HG03442 (cell line): ENCODE measurements at regions not wholly inside any gene's neighbourhood (a gene's known extent, or its start where the extent isn't known, plus 50 kb on each side); places are given as distances from the start of the nearest gene placed in this dataset.
A peak's percentile ranks its signal among the peaks of the same experiment; 100 is the strongest.
"Not testable (repeated sequence)": the region's sequence is repeated elsewhere in the genome, so short reads cannot be mapped to it uniquely, and the experiment has no call there.

Experiments
- ATAC-seq: cut with Tn5 transposase; IDR thresholded peaks from one replicate; pipeline ENCODE4 v1.9.1; 2021; ENCODE audit warnings: mild to moderate bottlenecking, moderate library complexity; ENCODE audit not compliant: unreplicated experiment

DNA sequence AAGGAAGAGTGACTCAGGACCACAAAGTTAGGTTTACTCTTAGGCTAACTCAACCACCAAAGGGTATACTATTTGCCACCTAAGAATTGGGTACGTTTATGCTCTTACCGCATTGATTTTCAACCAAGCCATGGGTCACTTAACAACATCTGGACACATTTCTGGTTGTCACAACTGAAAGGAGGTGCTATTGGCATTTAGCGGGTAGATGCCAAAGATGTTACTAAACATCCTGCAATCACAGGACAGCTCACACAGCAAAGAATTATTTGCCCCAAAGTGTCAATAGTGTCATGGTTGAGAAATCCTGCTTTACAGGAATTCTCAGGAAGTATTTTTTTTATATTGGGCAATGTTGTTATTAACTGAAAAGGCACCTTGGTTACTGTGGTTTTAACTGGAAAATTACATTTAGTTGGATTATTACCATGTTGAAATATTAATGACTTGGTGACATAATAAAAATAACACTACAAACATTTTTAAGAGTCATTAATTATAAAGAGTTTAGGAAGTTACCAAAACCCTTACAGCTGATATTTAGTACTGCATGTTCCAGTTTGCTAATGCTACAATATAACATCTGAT, 185.0 kb upstream of the TMEM196 start:
- no peak for ATAC-seq

DNA sequence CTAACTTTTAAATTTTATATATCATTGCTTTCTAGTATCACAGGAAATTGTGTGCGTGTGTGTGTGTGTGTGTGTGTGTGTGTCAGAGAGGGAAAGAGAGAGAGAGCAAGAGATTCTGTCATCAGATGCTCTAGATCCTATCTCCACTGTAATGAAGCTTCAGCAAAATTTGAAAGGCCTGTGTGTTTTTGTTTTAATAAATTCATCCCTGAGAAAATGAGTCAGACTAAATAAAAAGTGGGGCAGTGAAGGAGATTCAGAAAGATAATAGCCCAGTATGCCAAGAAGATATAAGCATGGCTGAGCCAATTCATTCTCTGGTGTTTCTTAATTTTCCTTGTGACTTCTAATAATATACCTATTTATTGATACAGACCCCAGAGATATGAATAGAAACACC, 184.2 kb upstream of the TMEM196 start:
- no peak for ATAC-seq

DNA sequence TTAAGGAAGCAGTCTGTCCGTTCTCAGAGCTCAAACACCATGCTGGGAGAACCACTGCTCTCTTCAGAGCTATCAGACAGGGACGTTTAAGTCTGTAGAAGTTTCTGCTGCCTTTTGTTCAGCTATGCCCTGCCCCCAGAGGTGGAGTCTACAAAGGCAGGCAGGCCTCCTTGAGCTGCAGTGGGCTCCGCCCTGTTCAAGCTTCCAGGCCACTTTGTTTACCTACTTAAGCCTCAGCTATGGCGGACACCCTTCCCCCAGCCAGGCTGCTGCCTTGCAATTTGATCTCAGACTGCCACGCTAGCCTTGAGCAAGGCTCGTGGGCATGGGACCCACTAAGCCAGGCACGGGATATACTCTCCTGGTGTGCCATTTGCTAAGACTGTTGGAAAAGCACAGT, 180.7 kb upstream of the TMEM196 start:
- not testable (repeated sequence) for ATAC-seq

DNA sequence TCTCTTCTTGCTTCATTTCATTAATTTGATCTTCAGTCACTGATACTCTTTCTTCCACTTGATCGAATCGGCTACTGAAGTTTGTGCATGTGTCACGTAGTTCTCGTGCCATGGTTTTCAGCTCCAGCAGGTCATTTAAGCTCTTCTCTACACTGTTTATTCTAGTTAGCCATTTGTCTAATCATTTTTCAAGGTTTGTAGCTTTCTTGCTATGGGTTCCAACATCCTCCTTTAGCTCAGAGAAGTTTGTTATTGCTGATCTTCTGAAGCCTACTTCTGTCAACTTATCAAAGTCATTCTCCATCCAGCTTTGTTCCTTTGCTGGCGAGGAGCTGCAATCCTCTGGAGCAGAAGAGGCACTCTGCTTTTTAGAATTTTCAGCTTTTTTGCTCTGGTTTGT, 180.0 kb upstream of the TMEM196 start:
- not testable (repeated sequence) for ATAC-seq

DNA sequence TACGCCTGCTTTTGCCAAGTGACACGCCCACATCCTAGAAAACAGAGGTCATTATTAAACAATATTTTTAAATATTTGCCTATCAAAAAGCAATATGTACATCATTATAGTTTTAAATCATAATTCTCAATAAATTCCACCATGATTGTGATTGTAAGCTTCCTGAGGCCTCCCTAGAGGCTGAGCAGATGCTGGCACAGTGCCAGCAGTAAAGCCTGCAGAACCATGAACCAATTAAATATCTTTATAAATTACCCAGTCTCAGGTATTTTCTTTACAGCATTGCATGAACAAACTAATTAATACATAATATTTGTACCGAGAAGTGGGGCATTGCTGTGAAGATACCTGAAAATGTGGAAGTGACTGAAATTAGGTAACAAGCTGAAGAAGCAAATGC, 174.7 kb upstream of the TMEM196 start:
- ATAC-seq, result no peak

DNA sequence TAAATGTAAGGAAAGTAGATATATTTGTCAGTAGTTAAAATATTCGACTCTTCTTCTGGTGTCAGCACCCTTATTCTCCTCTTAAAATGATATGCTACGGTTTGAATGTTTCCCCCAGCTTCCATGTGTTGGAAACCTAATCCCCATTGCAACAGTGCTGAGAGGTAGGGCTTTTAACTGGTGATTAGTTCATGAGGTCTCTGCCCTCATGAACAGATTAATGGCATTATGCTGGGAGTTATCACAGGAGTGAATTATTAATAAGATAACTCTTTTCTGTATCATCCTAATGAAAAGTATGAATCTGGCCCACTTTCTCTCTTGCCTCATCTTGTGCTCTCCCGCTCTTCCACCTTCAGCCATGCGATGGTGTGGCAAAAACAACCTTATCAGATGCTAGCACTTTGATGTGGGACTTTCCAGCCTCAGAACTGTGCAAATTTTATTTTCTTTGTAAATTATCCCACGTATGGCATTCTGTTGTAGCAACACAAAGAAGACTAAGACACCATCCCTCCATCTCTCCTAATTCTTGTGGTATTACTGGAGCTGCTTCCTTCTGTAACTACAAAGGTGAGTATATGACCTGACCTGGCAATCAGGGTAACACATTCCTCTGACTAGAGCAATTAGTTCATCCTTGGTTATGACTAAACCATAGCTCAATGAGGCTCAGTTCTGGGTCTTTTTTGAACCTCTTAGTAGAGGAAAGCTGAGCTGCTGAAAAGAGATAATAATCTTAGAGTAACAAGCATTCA, 171.1 kb upstream of the TMEM196 start:
- ATAC-seq, result no peak

DNA sequence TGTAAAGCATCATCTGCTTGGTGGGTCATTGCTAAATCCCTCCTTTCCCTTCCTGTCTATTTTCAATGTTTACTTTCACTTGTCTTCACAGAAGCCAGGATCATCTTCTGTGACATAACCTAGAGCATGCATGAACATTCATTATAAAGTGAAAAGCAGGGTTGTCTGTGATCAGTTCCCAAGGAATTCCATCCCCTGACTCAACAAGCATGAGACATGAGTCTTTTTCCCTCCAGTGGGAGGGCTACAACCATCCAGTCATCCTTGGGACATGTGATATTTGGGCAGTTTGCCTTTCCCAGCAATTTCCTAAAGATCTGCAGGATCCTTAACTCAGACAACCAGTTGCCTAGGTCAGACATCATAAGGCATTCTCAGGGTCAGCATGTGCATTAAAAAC, 166.3 kb upstream of the TMEM196 start:
- ATAC-seq, result no peak

DNA sequence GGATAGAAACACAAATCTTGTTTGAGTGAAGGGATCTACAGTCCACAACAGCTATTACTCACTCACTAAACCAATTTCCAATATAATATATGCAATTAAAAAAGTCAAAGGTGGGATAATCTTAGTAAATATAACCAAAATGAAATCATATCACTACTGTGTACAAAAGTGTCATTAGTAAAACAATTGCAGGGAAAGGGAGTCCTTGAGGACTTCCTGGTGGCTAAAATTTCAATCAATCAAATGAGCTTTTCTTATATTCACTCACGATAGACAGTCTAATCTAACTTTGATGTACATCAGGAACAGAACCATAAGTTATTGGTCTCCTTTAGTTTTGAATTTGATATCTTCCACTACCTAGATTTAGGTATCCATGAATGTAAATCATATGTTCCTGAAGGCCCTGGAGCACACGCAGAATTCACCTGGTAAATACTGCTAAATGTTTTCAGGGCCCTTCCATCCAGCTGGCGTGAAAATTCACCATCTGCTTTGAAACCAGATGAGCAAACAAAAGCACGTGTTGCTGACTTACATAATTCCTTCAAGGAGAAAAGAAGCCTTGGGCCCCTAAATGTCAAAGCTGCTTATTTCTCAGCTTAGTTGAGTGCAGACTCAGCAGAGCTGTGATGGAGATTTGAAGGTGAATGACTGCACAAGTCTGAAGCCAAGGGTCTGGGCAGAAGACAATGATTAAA, 159.3 kb upstream of the TMEM196 start:
- ATAC-seq, result no peak

DNA sequence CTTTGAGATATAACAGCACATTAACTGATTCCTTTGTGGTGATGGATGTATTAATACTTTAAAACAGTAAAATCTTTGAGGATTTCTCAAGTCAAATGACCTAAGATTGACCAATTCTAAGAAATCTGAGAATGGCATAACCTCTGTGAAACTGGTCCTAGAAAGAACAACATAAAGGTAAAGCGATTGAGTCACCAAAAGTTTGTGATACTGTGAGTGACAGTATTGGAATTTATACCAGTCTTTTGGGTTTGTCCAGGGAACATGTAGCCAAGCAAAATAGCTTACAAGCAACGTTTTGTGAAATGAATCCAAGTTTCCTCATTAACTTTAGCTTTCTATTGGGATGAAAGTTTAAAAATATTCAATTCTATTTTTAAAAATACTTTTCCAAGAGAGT, 157.4 kb upstream of the TMEM196 start:
- ATAC-seq, result no peak

DNA sequence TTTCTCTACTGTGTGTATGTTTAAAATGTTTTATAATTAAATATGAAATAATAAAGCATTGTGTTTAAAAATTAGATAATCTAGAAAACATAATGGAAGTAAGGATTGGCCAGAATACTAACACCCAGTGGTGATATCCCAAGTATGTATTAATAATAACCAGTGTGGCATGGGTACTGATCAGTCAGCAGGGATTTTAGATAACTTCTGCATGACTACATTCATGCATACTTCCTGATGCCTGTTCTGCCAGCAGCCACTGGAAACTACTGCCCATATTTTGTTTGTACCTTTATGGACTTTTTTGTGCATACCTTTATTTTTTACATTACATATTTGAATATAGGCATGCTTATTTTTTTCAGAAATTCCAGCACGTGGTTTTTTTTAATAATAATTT, 156.6 kb upstream of the TMEM196 start:
- ATAC-seq, result no peak

DNA sequence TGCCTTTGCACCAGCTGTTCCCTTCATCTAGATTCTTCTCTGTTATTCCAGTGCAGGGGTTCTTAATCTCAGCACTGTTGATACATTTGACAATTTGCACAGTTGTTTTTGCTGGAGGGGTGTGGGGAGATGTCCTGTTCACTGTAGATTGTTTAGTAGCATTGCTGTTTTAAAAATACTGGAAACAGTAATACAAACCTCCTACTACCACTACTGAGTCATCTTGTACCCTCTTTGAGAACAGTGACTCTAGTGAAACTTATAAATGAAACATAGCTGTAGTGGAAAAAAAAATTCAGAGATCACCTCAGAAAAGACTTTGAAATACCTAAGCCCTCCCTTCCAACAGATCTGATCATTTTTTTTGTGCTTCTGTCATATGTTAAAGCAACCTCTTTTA, 154.8 kb upstream of the TMEM196 start:
- peak; percentile 94 for ATAC-seq

DNA sequence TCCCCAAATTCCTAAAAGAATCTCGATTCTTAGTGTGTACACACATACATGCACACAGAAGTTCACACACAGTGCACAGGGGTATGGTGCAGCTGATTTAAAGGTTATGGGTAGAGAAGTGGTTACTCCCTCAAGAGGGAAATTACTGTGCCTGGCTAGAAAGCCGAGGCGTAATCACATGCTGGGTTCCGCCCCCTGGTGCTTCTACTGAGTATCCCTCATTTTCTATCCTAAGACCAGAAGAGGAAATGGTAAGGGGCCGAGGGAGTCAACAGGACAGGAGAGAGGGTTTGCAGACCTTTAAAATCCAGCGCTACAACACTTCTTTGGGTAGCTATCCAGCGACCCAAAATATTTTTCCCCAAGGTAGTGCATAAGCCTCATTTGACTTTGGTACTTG, 147.3 kb upstream of the TMEM196 start:
- ATAC-seq, result no peak

DNA sequence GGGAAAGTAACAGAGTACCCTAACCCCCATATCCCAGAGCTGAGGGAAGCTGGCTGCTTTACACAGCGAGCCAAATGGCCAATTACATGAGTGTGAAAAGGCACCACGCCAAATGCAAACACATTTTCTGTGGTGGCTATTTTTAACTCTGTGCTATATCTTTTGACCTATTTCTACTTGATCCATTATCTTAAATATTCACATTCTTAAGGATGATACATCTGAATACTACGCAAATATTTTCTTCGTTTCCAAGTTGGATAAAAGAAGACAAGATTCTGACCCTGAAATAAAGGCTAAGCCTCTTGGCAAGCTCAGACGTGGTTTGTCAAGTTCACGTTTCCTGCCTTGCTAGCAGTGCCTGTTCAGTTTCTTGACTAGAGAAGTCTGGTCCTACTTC, 146.7 kb upstream of the TMEM196 start:
- ATAC-seq, result no peak

DNA sequence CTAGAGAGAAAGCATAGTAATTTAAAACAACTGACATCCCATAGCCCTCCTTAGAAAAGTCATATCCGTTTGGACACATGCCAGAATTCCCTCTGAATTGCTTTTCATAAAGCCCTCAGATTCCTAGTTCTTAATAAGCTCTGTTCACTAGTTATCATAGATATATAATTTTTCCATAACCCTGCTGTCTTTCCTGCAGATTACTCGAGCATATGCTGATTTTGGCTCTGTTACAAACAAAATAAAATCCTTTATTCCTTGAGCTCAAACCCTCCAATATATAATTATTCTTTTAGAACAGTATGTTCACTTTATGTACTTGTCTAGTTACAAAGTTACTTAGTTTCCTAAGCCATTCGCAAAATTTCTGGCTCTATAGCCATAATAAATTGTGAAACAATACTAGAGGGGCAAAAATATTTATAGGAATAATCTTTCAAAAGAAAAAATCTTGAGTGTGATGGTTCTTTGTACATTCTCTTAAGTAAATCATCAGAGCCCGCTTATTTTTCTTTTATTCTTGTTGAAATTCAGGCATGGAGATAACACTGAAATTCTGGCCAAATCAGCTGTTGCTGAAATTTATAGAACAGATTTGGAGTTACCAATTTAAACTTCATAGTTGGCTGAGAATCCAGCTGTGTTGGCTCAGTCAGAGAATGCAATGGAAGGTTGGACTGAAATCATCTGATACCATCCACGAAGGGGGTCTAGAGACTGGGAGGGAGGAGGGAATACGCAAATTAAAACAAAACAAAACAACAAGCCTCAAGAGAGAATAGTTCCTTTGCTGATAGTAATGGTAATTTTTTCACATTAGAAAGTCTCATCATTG, 146.1 kb upstream of the TMEM196 start:
- no peak for ATAC-seq

DNA sequence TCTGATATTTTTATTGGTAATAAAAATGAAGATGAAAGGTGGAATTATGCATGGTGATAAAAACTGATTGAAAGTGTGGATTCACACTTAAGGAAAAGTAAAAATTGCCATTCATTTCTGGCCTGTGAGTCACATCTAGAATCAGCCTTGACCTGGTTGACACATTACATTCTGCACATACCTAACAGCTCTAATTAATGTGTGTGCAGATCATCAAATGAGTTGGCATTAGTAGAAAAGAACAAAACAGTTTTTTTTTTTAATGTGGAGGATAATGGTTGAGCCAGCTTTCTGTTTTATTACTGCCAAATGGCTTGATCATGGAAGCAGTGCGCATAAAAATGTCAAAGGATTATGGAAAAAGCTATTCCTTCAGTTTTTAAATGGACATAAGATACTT, 142.6 kb upstream of the TMEM196 start:
- no peak for ATAC-seq

DNA sequence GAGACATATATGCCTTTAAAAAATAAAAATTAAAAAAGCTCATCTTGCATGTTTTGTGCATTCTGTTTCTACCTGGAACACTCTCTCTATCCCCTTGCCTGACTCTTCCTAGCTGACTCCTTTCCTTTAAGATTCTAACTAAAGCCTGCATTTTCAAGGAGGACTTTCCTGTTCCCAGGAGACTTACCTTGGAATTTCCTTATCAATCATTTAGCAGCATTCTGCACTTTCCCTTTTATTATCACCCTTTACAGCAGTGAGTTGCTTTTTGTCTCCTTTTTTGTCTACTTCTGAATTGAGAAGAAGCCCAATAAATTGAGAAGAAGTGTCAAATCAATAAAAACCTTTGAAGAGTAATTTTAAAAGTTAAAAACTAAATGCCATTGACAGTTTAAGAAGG, 142.2 kb upstream of the TMEM196 start:
- ATAC-seq, result no peak

DNA sequence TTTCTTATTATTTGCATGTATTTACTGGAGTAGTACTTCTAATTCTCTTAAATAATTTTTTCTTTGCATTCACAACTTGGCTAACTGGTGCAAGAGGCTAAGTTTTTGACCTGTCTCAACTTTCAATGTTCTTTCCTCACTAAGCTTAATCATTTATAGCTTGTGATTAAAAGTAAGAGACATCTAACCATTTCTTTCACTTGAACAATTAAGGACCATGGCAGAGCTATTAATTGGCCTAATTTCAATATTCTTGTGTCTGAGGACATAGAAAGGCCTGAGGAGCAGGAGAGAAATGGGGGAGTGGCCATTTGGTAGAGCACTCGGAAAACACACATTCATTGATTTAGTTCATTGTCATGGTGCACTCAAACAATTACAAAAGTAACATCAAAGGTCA, 141.4 kb upstream of the TMEM196 start:
- ATAC-seq, result no peak

DNA sequence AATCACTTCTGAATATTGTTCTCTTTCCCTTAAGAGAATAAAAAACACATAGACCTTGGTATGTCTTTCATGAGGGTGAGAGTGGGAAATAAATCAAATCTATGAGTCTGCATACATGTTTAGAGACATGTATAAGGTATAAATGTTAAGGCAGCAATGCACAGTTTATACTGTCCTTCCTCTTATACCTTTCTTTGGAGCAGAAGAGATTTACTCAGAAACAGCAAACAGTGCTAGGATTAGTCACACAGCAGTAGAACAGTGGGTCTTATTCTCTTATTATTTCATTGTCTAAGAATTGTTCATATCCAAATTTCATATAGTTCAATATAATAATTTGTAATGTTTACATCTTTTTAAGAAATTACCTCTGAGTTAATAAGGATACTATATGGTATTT, 126.7 kb upstream of the TMEM196 start:
- ATAC-seq, result no peak

DNA sequence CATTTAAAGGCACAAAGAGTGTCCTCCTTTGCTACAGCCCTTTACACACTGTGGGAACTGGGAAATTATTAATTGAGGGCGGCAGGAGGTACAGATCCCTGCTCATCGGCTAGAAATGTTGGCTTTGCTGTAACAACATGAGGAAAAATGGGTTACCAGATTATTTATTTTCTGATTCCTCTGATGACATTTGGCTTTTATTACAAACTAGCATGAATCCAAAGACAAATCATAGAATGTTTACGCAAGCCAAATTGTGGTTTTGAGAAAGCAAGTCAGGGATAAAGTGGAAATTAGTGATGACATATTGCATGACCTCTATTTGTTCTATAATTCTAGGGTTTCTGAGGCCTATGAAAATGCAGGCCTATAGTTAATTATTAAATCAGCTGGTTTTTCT, 126.1 kb upstream of the TMEM196 start:
- no peak for ATAC-seq

DNA sequence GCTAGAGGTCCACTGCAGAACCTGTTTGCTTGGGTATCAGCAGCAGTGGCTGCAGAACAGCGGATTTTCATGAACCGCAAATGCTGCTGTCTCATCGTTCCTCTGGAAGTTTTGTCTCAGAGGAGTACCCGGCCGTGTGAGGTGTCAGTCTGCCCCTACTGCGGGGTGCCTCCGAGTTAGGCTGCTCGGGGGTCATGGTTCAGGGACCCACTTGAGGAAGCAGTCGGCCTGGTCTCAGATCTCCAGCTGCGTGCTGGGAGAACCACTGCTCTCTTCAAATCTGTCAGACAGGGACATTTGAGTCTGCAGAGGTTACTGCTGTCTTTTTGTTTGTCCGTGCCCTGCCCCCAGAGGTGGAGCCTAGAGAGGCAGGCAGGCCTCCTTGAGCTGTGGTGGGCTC, 109.5 kb upstream of the TMEM196 start:
- not testable (repeated sequence) for ATAC-seq

DNA sequence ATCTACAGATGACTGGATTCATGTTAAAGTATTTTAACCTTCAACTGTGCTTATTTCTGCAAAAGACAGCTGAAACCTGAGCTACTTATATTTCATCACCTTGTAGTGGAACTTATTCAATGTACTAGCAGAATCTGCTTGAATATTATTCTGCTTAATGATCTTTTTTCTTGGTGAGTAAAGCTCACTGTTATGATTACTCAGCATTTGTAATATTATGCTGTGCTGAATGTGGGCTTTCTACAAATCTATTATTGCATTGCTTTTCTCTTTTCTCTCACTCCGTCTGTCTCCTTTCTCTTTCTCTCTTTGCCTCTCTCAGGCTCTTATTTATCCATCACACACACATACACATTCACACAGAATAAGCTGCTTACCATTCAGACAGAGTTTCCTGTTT, 98.7 kb upstream of the TMEM196 start:
- ATAC-seq, result no peak
